OCI-LY7 (cell line): ENCODE measurements at regions not wholly inside any gene's neighbourhood (a gene's known extent, or its start where the extent isn't known, plus 50 kb on each side); places are given as distances from the start of the nearest gene placed in this dataset.

Experiments
- BruUV-seq: library from RNA; stranded (reverse); fragments of 400-500 nt; replicated peaks from 2 replicates; lab custom pipeline; 2021; lab: Mats Ljungman, UMichigan
- CTCF ChIA-PET: fragments of 300-600 bp; sonication (Branson Sonifier 250); formaldehyde crosslinking; loops from one replicate; lab custom pipeline; 2022; ENCODE audit warnings: antibody characterized with exemption; ENCODE audit not compliant: unreplicated experiment; lab: Charles Lee
- POLR2A ChIA-PET: fragments of 300-600 bp; sonication (Branson Sonifier 250); formaldehyde crosslinking; loops from one replicate; lab custom pipeline; 2022; ENCODE audit warnings: antibody characterized with exemption; lab: Charles Lee
- DNase-seq: peaks from one replicate; pipeline ENCODE4 v3.0.0-alpha.2; 2015; ENCODE audit warnings: low spot score
- H2AFZ ChIP-seq: fragments of 200-600 bp; sonication (generic), shearing (Covaris generic); 2 replicates; pipeline ENCODE4 v1.6.1; 2014; ENCODE audit warnings: mild to moderate bottlenecking, antibody characterized with exemption, low read length, moderate library complexity
- H3K27ac ChIP-seq: fragments of 200-600 bp; sonication (generic); 2 replicates; pipeline ENCODE4 v1.5.1; 2014; ENCODE audit warnings: mixed run types, low read depth, mild to moderate bottlenecking, moderate library complexity, low read length, inconsistent platforms; ENCODE audit not compliant: poor library complexity, severe bottlenecking
- H3K36me3 ChIP-seq: fragments of 200-600 bp; sonication (generic); 2 replicates; pipeline ENCODE4 v1.6.1; 2014; ENCODE audit warnings: mild to moderate bottlenecking, antibody characterized with exemption, low read length, moderate library complexity, mixed read lengths; ENCODE audit not compliant: insufficient read depth
- H3K4me1 ChIP-seq: fragments of 200-600 bp; sonication (generic); 2 replicates; pipeline ENCODE4 v1.5.1; 2014; ENCODE audit warnings: mild to moderate bottlenecking, low read length; ENCODE audit not compliant: insufficient read depth, poor library complexity, severe bottlenecking
- H3K4me2 ChIP-seq: fragments of 200-600 bp; sonication (generic); 2 replicates; pipeline ENCODE4 v1.6.1; 2014; ENCODE audit warnings: mild to moderate bottlenecking, low read length
- H3K4me3 ChIP-seq: fragments of 200-600 bp; sonication (generic); 2 replicates; pipeline ENCODE4 v1.5.1; 2014; ENCODE audit warnings: mild to moderate bottlenecking, low read depth, low read length; ENCODE audit not compliant: poor library complexity, severe bottlenecking
- H3K79me2 ChIP-seq: fragments of 200-600 bp; sonication (generic); 2 replicates; pipeline ENCODE4 v1.6.1; 2016; ENCODE audit warnings: low read depth, mild to moderate bottlenecking, low read length, moderate library complexity, mixed read lengths; ENCODE audit not compliant: insufficient read depth
- H3K9me2 ChIP-seq: fragments of 200-600 bp; sonication (generic); 2 replicates; pipeline ENCODE4 v1.6.1; 2016; ENCODE audit warnings: mild to moderate bottlenecking, low read length, mixed read lengths; ENCODE audit not compliant: insufficient read depth
- H3K9me3 ChIP-seq: fragments of 200-600 bp; sonication (generic); 2 replicates; pipeline ENCODE4 v1.6.1; 2014; ENCODE audit warnings: mild to moderate bottlenecking, mixed run types, low read length, mixed read lengths
- H4K20me1 ChIP-seq: fragments of 200-600 bp; sonication (generic); 2 replicates; pipeline ENCODE4 v1.6.1; 2014; ENCODE audit warnings: mild to moderate bottlenecking, antibody characterized with exemption, low read length, moderate library complexity, mixed read lengths; ENCODE audit not compliant: insufficient read depth
- EZH2phosphoT487 ChIP-seq: fragments of 200-600 bp; sonication (generic); IDR thresholded peaks from 2 replicates; pipeline ENCODE4 v1.6.1; 2018; ENCODE audit warnings: low read depth, borderline replicate concordance, mild to moderate bottlenecking, mixed run types, antibody characterized with exemption, low read length, moderate library complexity, mixed read lengths
- intact Hi-C: fragments of 100-400 bp; cut with micrococcal nuclease; formaldehyde crosslinking; loops from one replicate; pipeline ENCODE4 v1.10.0; 2022; ENCODE audit not compliant: unreplicated experiment
- TF ChIP-seq, protein P1 (sequence below): fragments of 200-600 bp; sonication (generic); conservative IDR thresholded peaks from 2 replicates; pipeline ENCODE4 v1.5.1; 2014; ENCODE audit warnings: mild to moderate bottlenecking, antibody characterized with exemption, low read length, moderate library complexity, mixed read lengths

- Histone ChIP-seq H3K27ac (no peak overlapping the region), H3K9me2 (no peaks in the 10 kb centered on the region), H3K4me1 (peaks cover 22% of the 10 kb centered on the region), H3K36me3 (no peaks in the 10 kb centered on the region), H4K20me1 (no peaks in the 10 kb centered on the region), H2AFZ (no peak overlapping the region), H3K4me2 (no peak overlapping the region), H3K9me3 (no peaks in the 10 kb centered on the region), H3K4me3 (no peak overlapping the region), H3K79me2 (no peaks in the 10 kb centered on the region)
- intact Hi-C loops, result no loop called here
- POLR2A ChIA-PET, result interaction anchor here (0.6 kb wide), 1 partner anchor 19 kb away, joined by 3 read pairs; no protein-coding TSS in a partner anchor
- TF ChIP-seq EZH2phosphoT487, result no peak
- TF ChIP-seq, protein P1, sequence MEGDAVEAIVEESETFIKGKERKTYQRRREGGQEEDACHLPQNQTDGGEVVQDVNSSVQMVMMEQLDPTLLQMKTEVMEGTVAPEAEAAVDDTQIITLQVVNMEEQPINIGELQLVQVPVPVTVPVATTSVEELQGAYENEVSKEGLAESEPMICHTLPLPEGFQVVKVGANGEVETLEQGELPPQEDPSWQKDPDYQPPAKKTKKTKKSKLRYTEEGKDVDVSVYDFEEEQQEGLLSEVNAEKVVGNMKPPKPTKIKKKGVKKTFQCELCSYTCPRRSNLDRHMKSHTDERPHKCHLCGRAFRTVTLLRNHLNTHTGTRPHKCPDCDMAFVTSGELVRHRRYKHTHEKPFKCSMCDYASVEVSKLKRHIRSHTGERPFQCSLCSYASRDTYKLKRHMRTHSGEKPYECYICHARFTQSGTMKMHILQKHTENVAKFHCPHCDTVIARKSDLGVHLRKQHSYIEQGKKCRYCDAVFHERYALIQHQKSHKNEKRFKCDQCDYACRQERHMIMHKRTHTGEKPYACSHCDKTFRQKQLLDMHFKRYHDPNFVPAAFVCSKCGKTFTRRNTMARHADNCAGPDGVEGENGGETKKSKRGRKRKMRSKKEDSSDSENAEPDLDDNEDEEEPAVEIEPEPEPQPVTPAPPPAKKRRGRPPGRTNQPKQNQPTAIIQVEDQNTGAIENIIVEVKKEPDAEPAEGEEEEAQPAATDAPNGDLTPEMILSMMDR, result no peak
- CTCF ChIA-PET, result no interaction called here
- no peak for DNase-seq
- BruUV-seq, result no TSS peak
Observed at GRCh38 chr12:40566271-40566670, 126.0 kb upstream of the CNTN1 start.

DNA sequence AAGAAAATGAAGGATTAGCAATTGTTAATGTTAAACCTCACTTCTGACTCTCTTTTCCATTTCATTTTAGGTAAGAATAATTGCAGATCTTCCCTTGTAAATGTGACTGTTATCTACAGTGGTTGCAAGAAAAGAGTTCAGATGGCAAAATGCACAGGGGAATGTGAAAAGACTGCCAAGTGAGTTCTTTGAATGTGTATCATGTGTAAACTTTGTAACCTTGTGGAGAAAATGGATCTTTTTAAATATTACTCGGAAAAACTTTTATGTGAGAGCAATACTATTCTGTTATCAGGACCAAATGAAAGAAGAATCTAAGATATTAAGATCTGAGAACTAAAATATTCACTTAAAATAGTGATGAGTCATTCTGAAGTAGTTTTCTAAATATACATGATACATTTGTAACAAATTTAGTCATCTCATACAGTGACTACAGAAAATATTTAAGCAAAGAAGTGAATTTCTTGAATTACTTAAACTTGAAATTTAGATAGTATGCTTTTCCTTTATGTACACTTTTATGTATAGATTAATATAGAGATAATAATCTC lies 122.5 kb upstream of the CNTN1 start:
- no TSS peak for BruUV-seq
- Histone ChIP-seq H3K4me1 (peaks cover 11% of the 10 kb centered on the region), H3K9me3 (no peaks in the 10 kb centered on the region), H3K4me3 (no peak overlapping the region), H3K4me2 (no peak overlapping the region), H4K20me1 (no peaks in the 10 kb centered on the region), H3K79me2 (no peaks in the 10 kb centered on the region), H2AFZ (no peak overlapping the region), H3K9me2 (no peaks in the 10 kb centered on the region), H3K27ac (no peak overlapping the region), H3K36me3 (no peaks in the 10 kb centered on the region)
- intact Hi-C loops, result no loop called here
- TF ChIP-seq EZH2phosphoT487, result no peak
- TF ChIP-seq, protein P1, result no peak
- no peak for DNase-seq
- ChIA-PET CTCF (no interaction called here), POLR2A (interaction anchor here (0.7 kb wide), 1 partner anchor 508 kb away, joined by 4 read pairs; no protein-coding TSS in a partner anchor)

DNA sequence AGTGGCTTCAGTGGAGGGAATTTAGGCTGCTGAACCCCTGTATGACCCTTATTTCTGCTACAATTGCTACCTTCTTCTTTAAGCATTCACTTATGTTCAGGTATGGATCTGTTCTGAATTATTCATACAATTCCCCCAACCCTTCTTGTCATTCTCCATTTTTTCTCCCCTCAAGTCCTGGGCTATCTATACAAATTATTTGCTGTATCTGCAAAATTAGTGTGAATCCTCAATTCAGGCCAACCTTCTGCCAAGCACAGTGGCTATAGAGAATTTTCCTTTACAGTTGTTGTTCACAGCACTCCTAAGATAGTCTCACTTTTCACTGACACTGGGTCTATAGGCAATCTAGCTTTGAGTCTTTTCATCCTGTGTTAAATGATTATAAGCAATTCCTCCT lies 119.2 kb upstream of the CNTN1 start:
- BruUV-seq, result no TSS peak
- H3K9me3 ChIP-seq, result no peaks in the 10 kb centered on the region
- H3K4me3 ChIP-seq, result no peak overlapping the region
- ChIA-PET POLR2A (interaction anchor here (1.3 kb wide), 1 partner anchor 59 kb away, joined by 4 read pairs; no protein-coding TSS in a partner anchor), CTCF (no interaction called here)
- no peaks in the 10 kb centered on the region for H3K79me2 ChIP-seq
- H4K20me1 ChIP-seq, result no peaks in the 10 kb centered on the region
- no peak for DNase-seq
- TF ChIP-seq EZH2phosphoT487, result no peak
- TF ChIP-seq, protein P1, result no peak
- no peaks in the 10 kb centered on the region for H3K9me2 ChIP-seq
- no peak overlapping the region for H3K27ac ChIP-seq
- H3K36me3 ChIP-seq, result no peaks in the 10 kb centered on the region
- H3K4me2 ChIP-seq, result no peak overlapping the region
- H3K4me1 ChIP-seq, result no peaks in the 10 kb centered on the region
- intact Hi-C loops, result no loop called here
- no peak overlapping the region for H2AFZ ChIP-seq
